Left ventricle myocardium inferior (tissue), 1 donor: ENCODE measurements at regions not wholly inside any gene's neighbourhood (a gene's known extent, or its start where the extent isn't known, plus 50 kb on each side); places are given as distances from the start of the nearest gene placed in this dataset.

Experiments
- DNase-seq: peaks from one replicate; pipeline ENCODE4 v3.0.0-alpha.2; 2020
- H3K27ac ChIP-seq: fragments of 200-600 bp; replicated peaks from 2 replicates; pipeline ENCODE4 v1.8.0; 2021
- H3K27me3 ChIP-seq: fragments of 200-600 bp; 2 replicates; pipeline ENCODE4 v1.8.0; 2021; ENCODE audit warnings: low read depth
- H3K36me3 ChIP-seq: fragments of 200-600 bp; 2 replicates; pipeline ENCODE4 v1.8.0; 2021
- H3K4me1 ChIP-seq: fragments of 200-600 bp; 2 replicates; pipeline ENCODE4 v1.8.0; 2021
- H3K4me3 ChIP-seq: fragments of 200-600 bp; 2 replicates; pipeline ENCODE4 v1.8.0; 2021; ENCODE audit warnings: mild to moderate bottlenecking, moderate library complexity
- H3K9me3 ChIP-seq: fragments of 200-600 bp; replicated peaks from 2 replicates; pipeline ENCODE4 v1.8.0; 2021
- intact Hi-C: fragments of 100-400 bp; cut with micrococcal nuclease; formaldehyde crosslinking; loops from one replicate; pipeline ENCODE4 v1.11.0; 2022
- TF ChIP-seq, protein P1 (sequence below): fragments of 200-600 bp; IDR thresholded peaks from 2 replicates; pipeline ENCODE4 v1.8.0; 2021; ENCODE audit warnings: antibody characterized with exemption, mild to moderate bottlenecking, borderline replicate concordance
- donor health status: DM: no; HTN: yes; CAD: no; lungs with severe emphysema.

GRCh38 chrX:134148172-134148692, 88.8 kb upstream of the CCDC160 start:
- H3K4me3 ChIP-seq = peak overlapping the region; percentile 39
- no peaks in the 10 kb centered on the region for H3K36me3 ChIP-seq
- intact Hi-C loops = no loop called here
- TF ChIP-seq, protein P1, sequence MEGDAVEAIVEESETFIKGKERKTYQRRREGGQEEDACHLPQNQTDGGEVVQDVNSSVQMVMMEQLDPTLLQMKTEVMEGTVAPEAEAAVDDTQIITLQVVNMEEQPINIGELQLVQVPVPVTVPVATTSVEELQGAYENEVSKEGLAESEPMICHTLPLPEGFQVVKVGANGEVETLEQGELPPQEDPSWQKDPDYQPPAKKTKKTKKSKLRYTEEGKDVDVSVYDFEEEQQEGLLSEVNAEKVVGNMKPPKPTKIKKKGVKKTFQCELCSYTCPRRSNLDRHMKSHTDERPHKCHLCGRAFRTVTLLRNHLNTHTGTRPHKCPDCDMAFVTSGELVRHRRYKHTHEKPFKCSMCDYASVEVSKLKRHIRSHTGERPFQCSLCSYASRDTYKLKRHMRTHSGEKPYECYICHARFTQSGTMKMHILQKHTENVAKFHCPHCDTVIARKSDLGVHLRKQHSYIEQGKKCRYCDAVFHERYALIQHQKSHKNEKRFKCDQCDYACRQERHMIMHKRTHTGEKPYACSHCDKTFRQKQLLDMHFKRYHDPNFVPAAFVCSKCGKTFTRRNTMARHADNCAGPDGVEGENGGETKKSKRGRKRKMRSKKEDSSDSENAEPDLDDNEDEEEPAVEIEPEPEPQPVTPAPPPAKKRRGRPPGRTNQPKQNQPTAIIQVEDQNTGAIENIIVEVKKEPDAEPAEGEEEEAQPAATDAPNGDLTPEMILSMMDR = no peak
- no peak for DNase-seq
- no peaks in the 10 kb centered on the region for H3K27me3 ChIP-seq
- H3K4me1 ChIP-seq = no peaks in the 10 kb centered on the region
- H3K9me3 ChIP-seq = no peaks in the 10 kb centered on the region
- H3K27ac ChIP-seq = no peak overlapping the region

DNA sequence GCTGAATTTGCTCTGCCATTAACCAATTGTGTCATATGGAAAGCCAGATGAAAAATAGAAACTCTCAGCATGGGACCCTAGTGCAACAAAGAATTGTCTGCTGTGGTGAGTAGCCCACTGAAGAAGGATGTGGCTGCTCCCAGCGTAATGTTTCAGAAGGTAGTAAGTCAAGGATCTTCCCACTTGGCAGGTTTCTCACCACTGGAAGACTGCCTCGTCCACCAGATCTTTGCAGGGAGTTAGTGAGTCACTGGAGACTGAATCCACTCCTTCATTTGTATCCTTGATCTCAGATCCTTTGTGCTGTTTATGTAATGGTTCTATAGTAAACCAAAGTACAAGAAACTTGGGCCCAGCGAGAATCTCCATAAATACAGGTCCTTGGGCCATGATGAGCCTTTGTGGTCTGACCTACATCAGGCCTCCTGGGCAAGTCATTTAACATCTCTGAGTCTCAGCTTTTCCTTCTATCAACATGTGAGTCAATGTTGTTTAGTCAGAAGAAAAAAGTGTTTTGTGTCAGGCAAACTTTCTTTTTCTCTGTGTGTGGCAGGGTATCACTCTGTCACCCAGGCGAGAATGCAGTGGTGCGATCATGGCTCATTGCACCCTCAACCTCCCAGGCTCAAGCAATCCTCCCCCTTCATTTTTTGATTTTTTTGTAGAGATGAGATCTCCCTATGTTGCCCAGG, 78.0 kb upstream of the CCDC160 start:
- H3K9me3 ChIP-seq = no peaks in the 10 kb centered on the region
- intact Hi-C loops = no loop called here
- H3K36me3 ChIP-seq = no peaks in the 10 kb centered on the region
- no peak for DNase-seq
- H3K4me3 ChIP-seq = no peak overlapping the region
- no peaks in the 10 kb centered on the region for H3K27me3 ChIP-seq
- H3K27ac ChIP-seq = no peak overlapping the region
- H3K4me1 ChIP-seq = no peaks in the 10 kb centered on the region
- TF ChIP-seq, protein P1 = no peak

GRCh38 chrX:134161162-134161561, 75.8 kb upstream of the CCDC160 start:
- TF ChIP-seq, protein P1 = no peak

DNA sequence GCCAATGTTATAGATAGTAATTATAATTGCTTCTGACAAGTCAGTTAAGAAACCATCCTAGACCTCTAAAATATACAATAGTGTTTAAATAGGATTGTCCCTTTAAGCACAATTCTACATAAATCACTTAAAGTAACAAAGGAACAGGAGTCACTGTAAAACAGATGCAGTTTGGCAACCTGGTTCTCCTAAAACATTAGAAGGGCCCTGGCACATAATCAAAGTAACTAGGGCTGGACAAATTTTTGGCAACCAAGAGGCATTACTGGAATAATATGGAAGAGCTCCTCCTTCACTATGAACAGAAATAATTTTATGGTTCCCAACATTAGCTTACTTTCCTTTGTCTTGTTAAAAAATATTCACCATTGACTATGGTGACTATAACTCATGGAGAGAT, 75.0 kb upstream of the CCDC160 start:
- no peak overlapping the region for H3K4me3 ChIP-seq
- no peaks in the 10 kb centered on the region for H3K27me3 ChIP-seq
- no peaks in the 10 kb centered on the region for H3K9me3 ChIP-seq
- no peak overlapping the region for H3K27ac ChIP-seq
- TF ChIP-seq, protein P1 = no peak
- H3K36me3 ChIP-seq = no peaks in the 10 kb centered on the region
- H3K4me1 ChIP-seq = no peaks in the 10 kb centered on the region
- no peak for DNase-seq
- intact Hi-C loops = no loop called here

More at GRCh38 chrX:134161162-134161561, 75.8 kb upstream of the CCDC160 start:
- no peaks in the 10 kb centered on the region for H3K27me3 ChIP-seq
- no peak overlapping the region for H3K27ac ChIP-seq
- DNase-seq = no peak
- intact Hi-C loops = no loop called here
- no peaks in the 10 kb centered on the region for H3K36me3 ChIP-seq
- no peaks in the 10 kb centered on the region for H3K4me1 ChIP-seq
- no peaks in the 10 kb centered on the region for H3K9me3 ChIP-seq
- H3K4me3 ChIP-seq = no peak overlapping the region

DNA sequence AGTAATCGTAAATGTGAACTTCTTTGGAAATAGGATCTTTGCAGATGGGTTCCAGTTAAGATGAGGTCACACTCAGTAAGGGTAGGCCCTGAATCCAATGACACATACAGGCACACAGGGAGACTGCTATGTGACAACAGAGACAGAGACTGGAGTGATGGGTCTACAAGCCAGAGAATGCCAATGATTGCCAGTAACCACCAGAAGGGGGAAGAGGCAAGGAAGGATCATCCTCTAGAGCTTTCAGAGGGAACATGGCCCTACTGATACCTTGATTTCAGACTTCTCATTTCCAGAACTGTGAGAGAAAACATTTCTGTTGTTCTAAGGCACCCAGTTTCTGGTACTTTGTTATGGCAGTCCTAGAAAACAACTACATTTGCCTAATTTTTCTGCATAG, 73.1 kb upstream of the CCDC160 start:
- TF ChIP-seq, protein P1 = no peak
- Histone ChIP-seq H3K4me3 (no peak overlapping the region), H3K4me1 (no peaks in the 10 kb centered on the region), H3K9me3 (no peaks in the 10 kb centered on the region), H3K36me3 (no peaks in the 10 kb centered on the region), H3K27ac (no peak overlapping the region), H3K27me3 (no peaks in the 10 kb centered on the region)
- DNase-seq = no peak
- intact Hi-C loops = no loop called here
